CD4-positive, CD25-positive, alpha-beta regulatory T cell (primary cell): ENCODE measurements at regions not wholly inside any gene's neighbourhood (a gene's known extent, or its start where the extent isn't known, plus 50 kb on each side); places are given as distances from the start of the nearest gene placed in this dataset.

Experiments
- ATAC-seq, 2 donors: fragments of 150-1000 bp; cut with Tn5 transposase; one replicate each; pipeline ENCODE4 v1.10.0; 2021; ENCODE audit warnings: low read depth in 2 of 2, moderate number of reproducible peaks in 2 of 2, moderate library complexity in 1 of 2
- DNase-seq, 3 donors: peaks; one replicate each; pipeline versions ENCODE4 v3.0.0 to v3.0.0-alpha.2; 2012 to 2022; ENCODE audit warnings: mixed read lengths in 1 of 3
- H3K27ac ChIP-seq: one replicate; pipeline ENCODE4 v1.7.0; 2013; ENCODE audit warnings: mild to moderate bottlenecking, low read length; ENCODE audit not compliant: insufficient read depth, poor library complexity, severe bottlenecking
- H3K27me3 ChIP-seq: one replicate; pipeline ENCODE4 v1.7.0; 2013; ENCODE audit warnings: low read length; ENCODE audit not compliant: control insufficient read depth, insufficient read depth
- H3K36me3 ChIP-seq: one replicate; pipeline ENCODE4 v1.7.0; 2013; ENCODE audit warnings: mild to moderate bottlenecking, low read length, moderate library complexity; ENCODE audit not compliant: control insufficient read depth, insufficient read depth
- H3K4me1 ChIP-seq: 2 replicates; pipeline ENCODE4 v1.7.0; 2013; ENCODE audit warnings: mild to moderate bottlenecking, low read length; ENCODE audit not compliant: insufficient read depth, control insufficient read depth, poor library complexity, severe bottlenecking
- H3K4me3 ChIP-seq: one replicate; pipeline ENCODE4 v1.7.0; 2013; ENCODE audit warnings: low read depth, mild to moderate bottlenecking, low read length, moderate library complexity
- H3K9me3 ChIP-seq, 2 experiments: 1 replicate in 1 of 2; 2 replicates in 1 of 2; pipeline ENCODE4 v1.7.0; 2013; ENCODE audit warnings: low read length in 2 of 2, mild to moderate bottlenecking in 1 of 2, moderate library complexity in 1 of 2; ENCODE audit not compliant: control insufficient read depth in 2 of 2
- H3K27ac Mint-ChIP-seq, 3 donors: one replicate each; pipeline ENCODE4 v1.8.0; 2020 to 2022; ENCODE audit warnings: mild to moderate bottlenecking in 3 of 3, mixed read lengths in 3 of 3, moderate library complexity in 2 of 3
- H3K27me3 Mint-ChIP-seq: one replicate; pipeline ENCODE4 v1.8.0; 2022; ENCODE audit warnings: mild to moderate bottlenecking, mixed read lengths
- H3K36me3 Mint-ChIP-seq: one replicate; pipeline ENCODE4 v1.8.0; 2020; ENCODE audit warnings: mixed read lengths
- H3K4me1 Mint-ChIP-seq, 4 donors: one replicate each; pipeline ENCODE4 v1.8.0; 2020 to 2022; ENCODE audit warnings: mixed read lengths in 4 of 4, mild to moderate bottlenecking in 1 of 4
- H3K4me3 Mint-ChIP-seq, 4 donors: one replicate each; pipeline ENCODE4 v1.8.0; 2020 to 2022; ENCODE audit warnings: mild to moderate bottlenecking in 4 of 4, mixed read lengths in 4 of 4, moderate library complexity in 3 of 4
- H3K9me3 Mint-ChIP-seq, 7 donors: one replicate each; pipeline ENCODE4 v1.8.0; 2020 to 2022; ENCODE audit warnings: mixed read lengths in 7 of 7, mild to moderate bottlenecking in 3 of 7, moderate library complexity in 2 of 7

GRCh38 chr1:229848752-229849677 is 218.0 kb upstream of the GALNT2 start:
- Mint-ChIP-seq H3K4me1 (no peaks in the 10 kb centered on the region), H3K9me3 (no peaks in the 10 kb centered on the region), H3K4me3 (no peak overlapping the region), H3K27ac (no peak overlapping the region), H3K36me3 (no peaks in the 10 kb centered on the region), H3K27me3 (peaks cover 12% of the 10 kb centered on the region)
- peaks cover 3% of the 10 kb centered on the region for H3K27me3 ChIP-seq
- H3K27ac ChIP-seq, result no peak overlapping the region
- ATAC-seq, result no peak
- no peaks in the 10 kb centered on the region for H3K4me1 ChIP-seq
- H3K4me3 ChIP-seq, result no peak overlapping the region
- DNase-seq, result peak in 1 of 3 donors; percentile 40
- H3K36me3 ChIP-seq, result no peaks in the 10 kb centered on the region
- H3K9me3 ChIP-seq, result no peaks in the 10 kb centered on the region

- H3K36me3 ChIP-seq, result no peaks in the 10 kb centered on the region
- H3K4me3 ChIP-seq, result no peak overlapping the region
- no peaks in the 10 kb centered on the region for H3K36me3 Mint-ChIP-seq
- no peaks in the 10 kb centered on the region for H3K27me3 Mint-ChIP-seq
- H3K9me3 Mint-ChIP-seq, result no peaks in the 10 kb centered on the region
- ATAC-seq (no peak), DNase-seq (no peak)
- H3K27me3 ChIP-seq, result no peaks in the 10 kb centered on the region
- no peaks in the 10 kb centered on the region for H3K9me3 ChIP-seq
- no peak overlapping the region for H3K27ac ChIP-seq
- H3K4me3 Mint-ChIP-seq, result no peak overlapping the region
- H3K4me1 ChIP-seq, result peaks cover 4% of the 10 kb centered on the region
- H3K4me1 Mint-ChIP-seq, result peaks cover 0 to 6% (median 1%) of the 10 kb centered on the region in 4 donors
- no peak overlapping the region for H3K27ac Mint-ChIP-seq
Measured at GRCh38 chr1:229851511-229851910, 215.5 kb upstream of the GALNT2 start.

- H3K36me3 ChIP-seq, result no peaks in the 10 kb centered on the region
- Mint-ChIP-seq H3K27me3 (no peaks in the 10 kb centered on the region), H3K27ac (no peak overlapping the region), H3K4me1 (peaks cover 0 to 7% (median 1%) of the 10 kb centered on the region in 4 donors), H3K36me3 (no peaks in the 10 kb centered on the region), H3K4me3 (no peak overlapping the region), H3K9me3 (no peaks in the 10 kb centered on the region)
- no peaks in the 10 kb centered on the region for H3K27me3 ChIP-seq
- no peak overlapping the region for H3K27ac ChIP-seq
- ATAC-seq, result no peak
- H3K4me3 ChIP-seq, result no peak overlapping the region
- peaks cover 4% of the 10 kb centered on the region for H3K4me1 ChIP-seq
- H3K9me3 ChIP-seq, result no peaks in the 10 kb centered on the region
- DNase-seq, result no peak
Measured at GRCh38 chr1:229853751-229854150, 213.3 kb upstream of the GALNT2 start.

- Mint-ChIP-seq H3K27ac (no peak overlapping the region), H3K36me3 (no peaks in the 10 kb centered on the region), H3K27me3 (peaks cover 5% of the 10 kb centered on the region), H3K9me3 (peaks cover 0 to 1% (median 0%) of the 10 kb centered on the region in 7 donors), H3K4me1 (peaks cover 0 to 7% (median 1%) of the 10 kb centered on the region in 4 donors), H3K4me3 (no peak overlapping the region)
- DNase-seq (no peak), ATAC-seq (no peak)
- Histone ChIP-seq H3K27ac (no peak overlapping the region), H3K4me1 (peaks cover 4% of the 10 kb centered on the region), H3K36me3 (no peaks in the 10 kb centered on the region), H3K9me3 (no peaks in the 10 kb centered on the region), H3K27me3 (no peaks in the 10 kb centered on the region), H3K4me3 (no peak overlapping the region)
Measured at GRCh38 chr1:229854620-229855019, 212.4 kb upstream of the GALNT2 start.

GRCh38 chr1:229856009-229856650 is 210.9 kb upstream of the GALNT2 start:
- Histone ChIP-seq H3K9me3 (no peaks in the 10 kb centered on the region), H3K4me3 (peak overlapping the region; percentile 31), H3K36me3 (no peaks in the 10 kb centered on the region), H3K27ac (no peak overlapping the region), H3K4me1 (peaks cover 4% of the 10 kb centered on the region), H3K27me3 (no peaks in the 10 kb centered on the region)
- peak in 1 of 3 donors; percentile 58 for DNase-seq
- peak overlapping the region; percentile 27 to 84 (median 55) for H3K4me3 Mint-ChIP-seq
- peaks cover 0 to 1% (median 0%) of the 10 kb centered on the region in 7 donors for H3K9me3 Mint-ChIP-seq
- H3K36me3 Mint-ChIP-seq, result no peaks in the 10 kb centered on the region
- peak overlapping the region in 1 of 3 donors; percentile 78 for H3K27ac Mint-ChIP-seq
- peaks cover 0 to 7% (median 1%) of the 10 kb centered on the region in 4 donors for H3K4me1 Mint-ChIP-seq
- peak; percentile 56 to 66 for ATAC-seq
- peaks cover 5% of the 10 kb centered on the region for H3K27me3 Mint-ChIP-seq

- Mint-ChIP-seq H3K36me3 (no peaks in the 10 kb centered on the region), H3K27ac (no peak overlapping the region), H3K4me1 (peaks cover 0 to 7% (median 1%) of the 10 kb centered on the region in 4 donors), H3K27me3 (peaks cover 5% of the 10 kb centered on the region), H3K9me3 (peaks cover 0 to 3% (median 0%) of the 10 kb centered on the region in 7 donors), H3K4me3 (no peak overlapping the region)
- ATAC-seq (no peak), DNase-seq (no peak)
- Histone ChIP-seq H3K9me3 (no peaks in the 10 kb centered on the region), H3K27me3 (no peaks in the 10 kb centered on the region), H3K4me3 (no peak overlapping the region), H3K27ac (no peak overlapping the region), H3K36me3 (no peaks in the 10 kb centered on the region), H3K4me1 (peaks cover 4% of the 10 kb centered on the region)
Measured at GRCh38 chr1:229857585-229857984, 209.5 kb upstream of the GALNT2 start.

- DNase-seq (no peak), ATAC-seq (no peak)
- Histone ChIP-seq H3K4me3 (no peak overlapping the region), H3K27ac (no peak overlapping the region), H3K4me1 (peaks cover 4% of the 10 kb centered on the region), H3K27me3 (no peaks in the 10 kb centered on the region), H3K36me3 (no peaks in the 10 kb centered on the region), H3K9me3 (no peaks in the 10 kb centered on the region)
- Mint-ChIP-seq H3K4me3 (no peak overlapping the region), H3K27me3 (peaks cover 5% of the 10 kb centered on the region), H3K9me3 (peaks cover 0 to 3% (median 0%) of the 10 kb centered on the region in 7 donors), H3K4me1 (peaks cover 0 to 7% (median 1%) of the 10 kb centered on the region in 4 donors), H3K36me3 (no peaks in the 10 kb centered on the region), H3K27ac (no peak overlapping the region)
Measured at GRCh38 chr1:229859026-229859425, 208.0 kb upstream of the GALNT2 start.
